Activated CD4-positive, alpha-beta T cell treated with anti-CD3 and anti-CD28 coated beads for 24 hours (primary cell): ENCODE measurements at regions not wholly inside any gene's neighbourhood (a gene's known extent, or its start where the extent isn't known, plus 50 kb on each side); places are given as distances from the start of the nearest gene placed in this dataset.
A peak's percentile ranks its signal among the peaks of the same experiment; 100 is the strongest.
"Not testable (repeated sequence)": the region's sequence is repeated elsewhere in the genome, so short reads cannot be mapped to it uniquely, and the experiment has no call there.

Source experiments
- DNase-seq, 2 donors: peaks; one replicate each; pipeline ENCODE4 v3.0.0-alpha.2; 2020; ENCODE audit warnings: low read depth in 2 of 2

GRCh38 chr1:60916906-60917305 is 165.5 kb upstream of the NFIA start:
- no peak for DNase-seq

- DNase-seq, result no peak
Measured at GRCh38 chr1:60916199-60916598, 166.2 kb upstream of the NFIA start.

GRCh38 chr1:60915441-60915840 is 166.9 kb upstream of the NFIA start:
- DNase-seq, result no peak

- no peak for DNase-seq
Measured at GRCh38 chr1:60914982-60915381, 167.4 kb upstream of the NFIA start.

- not testable (repeated sequence) for DNase-seq
Measured at GRCh38 chr1:60913708-60914107, 168.7 kb upstream of the NFIA start.

GRCh38 chr1:60913039-60913438 is 169.3 kb upstream of the NFIA start:
- DNase-seq, result no peak

- no peak for DNase-seq
Measured at GRCh38 chr1:60911966-60912697, 170.2 kb upstream of the NFIA start.

GRCh38 chr1:60908159-60908558 is 174.2 kb upstream of the NFIA start:
- no peak for DNase-seq

GRCh38 chr1:60906526-60906925 is 175.8 kb upstream of the NFIA start:
- DNase-seq, result no peak

- no peak for DNase-seq
Measured at GRCh38 chr1:60906039-60906438, 176.3 kb upstream of the NFIA start.

GRCh38 chr1:60904099-60904851 is 178.1 kb upstream of the NFIA start:
- no peak for DNase-seq

- no peak for DNase-seq
Measured at GRCh38 chr1:60903591-60903990, 178.8 kb upstream of the NFIA start.

- DNase-seq, result no peak
Measured at GRCh38 chr1:60899464-60899863, 182.9 kb upstream of the NFIA start.

- DNase-seq, result peak in 1 of 2 donors; percentile 6
Measured at GRCh38 chr1:60898987-60899386, 183.4 kb upstream of the NFIA start.

GRCh38 chr1:60898413-60898812 is 183.9 kb upstream of the NFIA start:
- no peak for DNase-seq

- no peak for DNase-seq
Measured at GRCh38 chr1:60896701-60897363, 185.5 kb upstream of the NFIA start.

GRCh38 chr1:60895701-60896100 is 186.7 kb upstream of the NFIA start:
- no peak for DNase-seq

- no peak for DNase-seq
Measured at GRCh38 chr1:60895252-60895651, 187.1 kb upstream of the NFIA start.

GRCh38 chr1:60894741-60895140 is 187.6 kb upstream of the NFIA start:
- DNase-seq, result no peak

GRCh38 chr1:60894130-60894529 is 188.2 kb upstream of the NFIA start:
- no peak for DNase-seq

- no peak for DNase-seq
Measured at GRCh38 chr1:60893136-60893930, 189.0 kb upstream of the NFIA start.

- DNase-seq, result no peak
Measured at GRCh38 chr1:60891765-60892164, 190.6 kb upstream of the NFIA start.
